ENCODE measurements at regions not wholly inside any gene's neighbourhood (a gene's known extent, or its start where the extent isn't known, plus 50 kb on each side); places are given as distances from the start of the nearest gene placed in this dataset.
"Not testable (repeated sequence)": the region's sequence is repeated elsewhere in the genome, so short reads cannot be mapped to it uniquely, and the experiment has no call there.

DNA sequence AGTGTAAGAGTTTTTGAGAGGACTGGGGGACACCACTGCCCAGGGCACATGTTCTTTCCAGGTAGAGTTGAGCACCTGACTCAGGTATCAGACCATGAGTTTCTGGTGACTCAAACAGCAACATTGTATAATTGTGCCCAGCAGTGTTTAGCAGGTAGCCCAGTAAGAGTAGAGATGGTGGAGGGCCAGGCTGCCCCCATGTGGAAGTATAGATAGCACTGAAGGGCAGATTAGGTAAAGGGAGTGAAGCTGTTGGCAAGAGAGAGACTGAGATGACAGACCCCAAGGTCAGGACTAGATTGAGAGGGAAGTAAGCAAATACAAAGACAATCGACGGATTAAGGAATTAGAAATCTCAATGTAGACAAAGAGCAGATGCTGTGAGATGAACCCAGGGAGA, 74.6 kb downstream of the TRIM42 start:
- no peak for DNase-seq (ENCODE audit: low spot score)

DNA sequence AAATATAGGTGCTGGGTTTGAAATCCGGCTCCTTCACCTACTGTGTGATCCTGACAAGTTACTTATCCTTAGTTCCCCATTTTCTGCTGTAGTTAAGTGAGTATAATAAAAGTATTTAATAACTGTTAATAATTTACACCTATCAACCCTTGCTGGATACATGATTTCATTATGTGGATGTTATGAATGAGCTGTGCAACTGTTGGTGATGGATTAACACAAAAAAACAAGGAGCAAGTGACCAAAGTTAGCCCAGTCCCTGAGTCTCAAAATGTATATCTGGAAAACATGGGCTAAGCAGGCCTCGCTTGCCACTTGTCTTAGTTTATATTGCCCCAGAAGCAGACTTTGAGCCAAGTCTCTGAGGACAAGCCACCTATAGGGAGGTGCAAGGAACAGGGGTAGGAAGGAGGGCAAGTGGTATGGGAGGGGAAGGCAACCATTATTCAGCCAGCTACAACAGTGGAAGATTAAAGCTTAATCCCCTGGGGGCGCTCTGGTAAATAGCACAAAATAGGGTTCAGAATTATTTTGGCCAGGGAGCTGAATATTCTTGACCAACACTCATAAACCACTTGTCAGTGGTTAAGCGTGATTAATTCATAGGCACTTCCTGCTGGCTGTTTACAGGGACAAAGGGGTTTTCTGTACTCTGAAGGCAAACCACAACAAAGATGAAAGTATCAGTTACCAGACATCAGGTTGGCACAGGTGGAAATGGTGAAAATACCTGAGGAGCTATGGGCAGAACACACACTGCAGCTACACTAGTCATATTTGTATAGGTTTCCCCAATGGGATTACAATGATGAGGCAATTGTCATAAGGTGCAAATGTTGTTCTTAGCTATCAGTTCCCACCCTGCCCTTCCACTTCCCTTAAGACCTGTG, 76.2 kb downstream of the TRIM42 start:
- DNase-seq (ENCODE audit: low spot score): peak; percentile 97

DNA sequence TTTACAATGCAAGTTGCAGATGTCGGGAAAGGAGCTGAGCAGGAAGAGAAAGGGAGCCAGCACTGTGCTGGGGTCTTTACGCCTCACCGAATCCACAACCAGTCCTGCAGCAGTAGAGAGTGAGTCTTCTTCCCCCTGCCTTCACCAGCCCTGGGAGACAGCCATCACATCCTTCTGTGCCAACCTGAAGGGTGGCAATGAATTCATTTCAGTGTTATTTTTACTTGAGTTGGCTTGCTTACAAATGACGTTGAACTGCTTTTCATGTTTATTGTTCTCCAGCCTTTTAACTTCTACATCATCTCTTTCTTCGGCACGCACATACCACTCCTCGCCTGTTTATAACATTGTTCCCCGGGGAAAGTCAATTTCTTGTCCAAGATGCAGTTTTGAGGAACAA, 77.1 kb downstream of the TRIM42 start:
- DNase-seq (ENCODE audit: low spot score): no peak

DNA sequence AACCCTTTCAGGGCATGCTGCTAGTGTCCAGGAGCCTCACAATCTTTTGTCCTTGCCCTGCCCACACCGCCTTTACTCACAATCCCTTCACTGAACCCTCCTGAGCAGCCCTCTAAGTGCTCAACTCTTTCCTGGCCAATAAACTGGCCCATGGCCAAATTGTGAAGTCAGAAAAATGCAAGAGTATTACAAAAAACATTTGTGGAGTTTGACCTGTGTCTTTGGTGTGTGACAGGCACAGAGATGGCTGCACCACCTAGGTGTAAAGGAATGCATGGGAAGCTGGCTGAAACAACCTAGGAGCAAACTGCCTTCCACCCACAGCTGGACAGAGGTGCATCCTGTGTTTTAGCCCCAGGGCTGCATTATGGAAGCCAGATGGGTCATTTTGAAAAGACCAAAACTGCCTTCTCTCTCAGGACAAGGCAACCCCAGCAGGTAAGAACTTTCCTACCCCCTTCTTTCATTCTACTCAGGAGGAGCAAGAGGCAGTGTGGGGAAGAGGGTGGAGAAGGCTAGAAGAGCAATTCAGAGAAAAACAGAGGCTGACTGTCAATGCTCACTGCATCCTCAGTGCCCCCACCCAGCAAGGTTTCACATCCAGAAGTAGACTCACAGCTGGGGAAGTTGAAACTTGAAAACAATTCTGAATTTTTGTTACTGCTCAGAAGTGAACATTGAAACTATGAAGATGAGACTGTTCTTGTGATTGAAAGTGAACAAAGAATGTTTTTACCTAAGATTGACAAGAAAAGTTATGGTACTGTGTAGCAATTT, 78.6 kb downstream of the TRIM42 start:
- DNase-seq (ENCODE audit: low spot score): no peak

- no peak for DNase-seq (ENCODE audit: low spot score)
Measured at GRCh38 chr3:140758791-140759444, 81.1 kb downstream of the TRIM42 start.

DNA sequence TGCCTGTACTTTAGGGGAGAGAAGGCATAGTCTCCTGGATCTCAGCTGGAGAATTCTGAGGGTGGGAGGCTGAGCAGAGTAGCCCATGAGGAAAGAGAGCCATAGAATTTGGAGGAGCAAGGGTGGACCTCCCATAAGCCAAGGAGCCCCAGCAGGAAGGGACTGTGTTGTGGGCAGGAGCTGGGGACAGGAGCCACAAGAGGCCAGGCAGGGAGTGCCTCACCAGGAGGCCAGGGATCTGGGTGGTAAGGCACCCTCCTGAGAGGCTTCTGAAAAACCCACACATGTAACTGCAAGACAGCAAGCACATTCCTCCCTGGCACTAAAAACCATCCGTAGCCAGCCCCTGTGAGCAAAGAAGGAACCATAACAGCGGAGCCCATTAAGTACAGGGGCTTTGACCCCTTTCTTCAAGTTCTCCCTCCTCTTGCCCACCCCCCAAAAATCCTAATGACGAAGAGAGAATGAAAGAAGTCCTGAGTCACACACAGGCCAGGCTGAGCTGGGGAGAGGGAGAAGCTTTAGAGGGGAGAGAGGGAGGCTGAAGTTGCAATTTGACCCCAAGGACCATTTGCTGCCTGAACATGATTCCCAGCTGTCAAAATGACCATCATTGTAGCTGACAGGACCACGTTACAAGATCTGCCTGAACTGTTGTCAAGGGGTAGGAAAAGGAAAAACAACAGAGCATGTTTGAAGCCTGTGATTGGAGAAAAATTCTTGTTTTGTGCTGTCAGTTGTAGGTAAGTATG, 82.6 kb downstream of the TRIM42 start:
- no peak for DNase-seq (ENCODE audit: low spot score)

DNA sequence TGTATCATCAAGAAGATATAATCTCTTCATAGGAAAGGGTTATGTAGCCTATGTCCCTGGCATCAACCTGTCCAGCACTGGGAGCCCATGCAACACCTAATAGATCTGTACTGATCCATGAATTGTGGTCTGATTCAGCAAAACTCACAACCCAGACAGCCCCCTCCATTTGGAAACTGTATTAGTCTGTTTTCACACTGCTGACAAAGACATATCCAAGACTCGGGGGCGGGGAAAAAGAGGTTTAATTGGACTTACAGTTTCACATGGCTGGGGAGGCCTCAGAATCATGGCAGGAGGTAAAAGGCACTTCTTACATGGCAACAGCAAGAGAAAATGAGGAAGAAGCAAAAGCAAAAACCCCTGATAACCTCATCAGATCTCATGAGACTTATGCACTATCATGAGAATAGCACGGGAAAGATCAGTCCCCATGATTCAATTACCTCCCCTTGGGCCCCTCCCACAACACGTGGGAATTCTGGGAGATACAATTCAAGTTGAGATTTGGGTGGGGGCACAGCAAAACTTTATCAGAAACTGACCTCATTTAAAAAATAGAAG, 83.3 kb downstream of the TRIM42 start:
- DNase-seq (ENCODE audit: low spot score): no peak

GRCh38 chr3:140762746-140763145, 84.9 kb downstream of the TRIM42 start:
- DNase-seq (ENCODE audit: low spot score): no peak

DNA sequence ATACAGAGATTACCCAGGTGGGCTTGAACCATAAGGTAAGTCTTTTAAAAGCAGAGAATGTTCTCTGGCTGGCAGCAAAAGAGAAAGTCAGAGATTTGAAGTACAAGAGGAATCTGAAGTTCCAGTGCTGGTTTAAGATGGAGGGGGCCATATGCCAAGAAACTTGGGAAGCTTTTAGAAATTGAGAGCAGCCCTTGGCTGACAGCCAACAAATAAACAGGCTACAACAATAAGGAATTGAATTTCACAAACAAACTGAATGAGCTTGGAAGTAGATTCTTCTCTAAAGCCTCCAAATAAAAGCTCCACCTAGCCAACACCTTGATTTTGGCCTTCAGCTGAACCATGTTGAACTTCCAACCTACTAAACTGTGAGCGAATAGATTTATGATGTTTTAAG, 85.7 kb downstream of the TRIM42 start:
- DNase-seq (ENCODE audit: low spot score): no peak

- no peak for DNase-seq (ENCODE audit: low spot score)
Measured at GRCh38 chr3:140765246-140765645, 87.4 kb downstream of the TRIM42 start.

- no peak for DNase-seq (ENCODE audit: low spot score)
Measured at GRCh38 chr3:140766465-140766864, 88.6 kb downstream of the TRIM42 start.

DNA sequence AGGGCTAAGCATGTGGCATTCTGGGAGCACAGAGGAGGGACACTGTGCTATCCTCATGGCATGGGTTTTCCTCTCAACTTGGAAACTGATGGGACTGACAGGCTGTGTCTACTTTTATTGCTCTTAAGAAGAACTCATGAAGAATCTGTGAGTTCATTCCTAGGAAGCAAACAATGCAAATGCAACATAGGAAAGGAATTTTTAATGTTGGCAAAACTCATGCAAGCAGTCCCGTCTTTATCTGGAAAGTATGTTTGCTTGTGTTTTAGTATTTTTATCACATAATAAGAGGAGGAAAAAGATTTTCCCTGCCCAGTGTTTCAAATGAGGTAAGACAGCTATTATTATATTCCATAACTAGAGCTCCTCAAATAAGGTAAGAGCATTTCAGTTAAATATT, 89.7 kb downstream of the TRIM42 start:
- DNase-seq (ENCODE audit: low spot score): no peak

GRCh38 chr3:140768941-140769340, 91.1 kb downstream of the TRIM42 start:
- no peak for DNase-seq (ENCODE audit: low spot score)

DNA sequence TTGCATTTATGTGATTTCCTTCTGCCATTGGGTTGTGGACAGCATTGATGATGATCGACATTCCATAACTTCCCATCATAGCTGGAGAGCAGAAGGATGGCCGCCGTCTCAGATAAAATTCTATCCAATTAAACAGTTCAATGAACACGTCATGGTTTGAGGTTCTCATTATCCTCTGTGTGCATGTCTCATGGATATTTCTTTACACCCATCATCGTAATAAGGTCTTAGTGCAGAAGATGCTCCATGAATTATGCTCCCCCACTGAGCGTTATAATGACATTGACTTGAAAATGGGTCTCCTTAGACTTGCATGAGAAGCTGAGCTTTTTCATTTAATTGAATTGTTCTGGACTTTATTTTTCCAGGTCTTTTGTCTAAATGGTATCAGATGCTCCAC, 92.1 kb downstream of the TRIM42 start:
- DNase-seq (ENCODE audit: low spot score): no peak

- no peak for DNase-seq (ENCODE audit: low spot score)
Measured at GRCh38 chr3:140770977-140771667, 93.3 kb downstream of the TRIM42 start.

- no peak for DNase-seq (ENCODE audit: low spot score)
Measured at GRCh38 chr3:140777631-140778233, 99.9 kb downstream of the TRIM42 start.

- no peak for DNase-seq (ENCODE audit: low spot score)
Measured at GRCh38 chr3:140791368-140791767, 113.5 kb downstream of the TRIM42 start.

DNA sequence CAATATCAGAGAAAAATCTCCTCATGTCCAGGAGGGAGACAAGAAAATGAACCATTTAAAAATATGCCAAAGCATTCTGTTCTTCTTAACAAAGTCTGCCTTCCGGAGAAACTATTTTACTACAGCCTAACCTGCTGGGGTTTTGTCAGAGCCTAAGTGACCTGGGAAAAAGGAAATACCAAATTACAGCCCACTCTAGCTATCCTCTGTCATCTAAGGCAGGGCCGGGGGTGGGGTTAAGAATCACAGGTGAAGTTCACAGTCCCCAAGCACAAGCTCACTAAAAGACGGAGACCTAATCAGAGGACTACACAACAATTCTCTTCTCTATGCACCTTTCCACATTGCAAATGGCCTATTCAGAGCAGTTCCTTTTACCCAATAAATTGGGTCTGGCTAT, 116.6 kb downstream of the TRIM42 start:
- DNase-seq (ENCODE audit: low spot score): no peak

GRCh38 chr3:140802898-140803297, 125.0 kb downstream of the TRIM42 start:
- not testable (repeated sequence) for DNase-seq (ENCODE audit: low spot score)

DNA sequence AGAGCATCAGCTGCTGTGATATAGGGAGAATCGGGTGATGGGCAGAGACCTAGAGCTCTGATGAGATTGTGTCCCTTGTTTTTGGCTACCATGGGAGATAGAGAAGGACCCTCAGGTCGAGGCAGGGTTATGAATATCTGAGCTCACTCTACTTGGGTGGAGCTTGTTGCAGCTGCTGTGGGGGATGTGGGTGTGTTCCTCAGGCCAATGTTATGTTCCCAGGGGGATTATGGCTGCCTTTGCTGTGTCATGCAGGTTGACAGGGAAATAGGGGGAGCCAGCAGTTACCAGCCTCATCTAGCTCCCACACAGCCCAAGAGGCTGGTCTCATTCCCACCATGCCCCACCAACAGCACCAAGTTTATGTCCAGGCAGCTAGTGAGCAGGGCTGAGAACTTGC, 131.5 kb downstream of the TRIM42 start:
- DNase-seq (ENCODE audit: low spot score): no peak

Measured in SW480 (cell line).